ENCODE measurements at regions not wholly inside any gene's neighbourhood (a gene's known extent, or its start where the extent isn't known, plus 50 kb on each side); places are given as distances from the start of the nearest gene placed in this dataset.

GRCh38 chr4:57865264-57865663 is 755.1 kb upstream of the IGFBP7 start:
- Histone ChIP-seq H3K4me2 (ENCODE audit: low read length) (no peak overlapping the region), H3K9ac (ENCODE audit: low read length) (no peak overlapping the region)

GRCh38 chr4:57854748-57855147 is 744.6 kb upstream of the IGFBP7 start:
- DNase-seq: peak; percentile 7 to 72
- no peaks in the 10 kb centered on the region for H3K79me1 ChIP-seq (ENCODE audit: low read length)
- H3K4ac ChIP-seq (ENCODE audit: low read depth, low read length): no peak overlapping the region
- H3K4me2 ChIP-seq (ENCODE audit: low read length): no peak overlapping the region
- no peak overlapping the region for H3K9ac ChIP-seq (ENCODE audit: low read length)
- no peak overlapping the region for H3K27ac ChIP-seq (ENCODE audit: low read depth, low read length)
- H2BK12ac ChIP-seq (ENCODE audit: low read length): no peak overlapping the region
- no peaks in the 10 kb centered on the region for H3K27me3 ChIP-seq (ENCODE audit: insufficient read depth, low read length)
- no peak overlapping the region for H4K8ac ChIP-seq (ENCODE audit: low read depth, low read length)
- H2BK5ac ChIP-seq (ENCODE audit: low read depth, low read length, poor library complexity): no peak overlapping the region
- H3K9me3 ChIP-seq (ENCODE audit: insufficient read depth, low read depth, low read length): no peaks in the 10 kb centered on the region
- no peak overlapping the region for H3K23ac ChIP-seq (ENCODE audit: low read length)
- H3K14ac ChIP-seq (ENCODE audit: low read length): no peak overlapping the region
- H3K4me3 ChIP-seq (ENCODE audit: low read depth, low read length): no peak overlapping the region
- no peak overlapping the region for H3K18ac ChIP-seq (ENCODE audit: low read length)
- H3K36me3 ChIP-seq (ENCODE audit: control insufficient read depth in 1 of 2, insufficient read depth in 2 of 2, low read length in 2 of 2): no peaks in the 10 kb centered on the region
- H4K12ac ChIP-seq (ENCODE audit: low read depth, low read length): no peak overlapping the region
- H3K4me1 ChIP-seq (ENCODE audit: control insufficient read depth in 1 of 2, insufficient read depth in 2 of 2, low read length in 2 of 2): no peaks in the 10 kb centered on the region
- no CpG with 5 or more reads among the region's 3 CpGs for WGBS (ENCODE audit: extremely low coverage, insufficient coverage, insufficient read length)
- no peak overlapping the region for H4K91ac ChIP-seq (ENCODE audit: low read depth, low read length)
- no peak overlapping the region for H2AFZ ChIP-seq (ENCODE audit: insufficient read depth, low read length, poor library complexity)
- H2AK5ac ChIP-seq (ENCODE audit: low read length): no peak overlapping the region
- no peaks in the 10 kb centered on the region for H3K79me2 ChIP-seq (ENCODE audit: control insufficient read depth, insufficient read depth, low read length, poor library complexity)
- no peak overlapping the region for H2BK120ac ChIP-seq (ENCODE audit: insufficient read depth, low read length, poor library complexity)

More at GRCh38 chr4:57865264-57865663, 755.1 kb upstream of the IGFBP7 start:
- no peaks in the 10 kb centered on the region for H3K9me3 ChIP-seq (ENCODE audit: insufficient read depth, low read depth, low read length)
- H3K4me3 ChIP-seq (ENCODE audit: low read depth, low read length): no peak overlapping the region
- H3K27ac ChIP-seq (ENCODE audit: low read depth, low read length): no peak overlapping the region
- no peaks in the 10 kb centered on the region for H3K4me1 ChIP-seq (ENCODE audit: control insufficient read depth in 1 of 2, insufficient read depth in 2 of 2, low read length in 2 of 2)
- H3K27me3 ChIP-seq (ENCODE audit: insufficient read depth, low read length): no peaks in the 10 kb centered on the region
- no CpG with 5 or more reads among the region's 1 CpG for WGBS (ENCODE audit: extremely low coverage, insufficient coverage, insufficient read length)
- H3K23ac ChIP-seq (ENCODE audit: low read length): no peak overlapping the region
- no peak overlapping the region for H4K12ac ChIP-seq (ENCODE audit: low read depth, low read length)
- no peak overlapping the region for H2AK5ac ChIP-seq (ENCODE audit: low read length)
- no peaks in the 10 kb centered on the region for H3K36me3 ChIP-seq (ENCODE audit: control insufficient read depth in 1 of 2, insufficient read depth in 2 of 2, low read length in 2 of 2)
- no peak overlapping the region for H2BK120ac ChIP-seq (ENCODE audit: insufficient read depth, low read length, poor library complexity)
- no peak overlapping the region for H2BK5ac ChIP-seq (ENCODE audit: low read depth, low read length, poor library complexity)
- H4K91ac ChIP-seq (ENCODE audit: low read depth, low read length): no peak overlapping the region
- H3K79me2 ChIP-seq (ENCODE audit: control insufficient read depth, insufficient read depth, low read length, poor library complexity): no peaks in the 10 kb centered on the region
- DNase-seq: no peak
- H3K14ac ChIP-seq (ENCODE audit: low read length): no peak overlapping the region
- H4K8ac ChIP-seq (ENCODE audit: low read depth, low read length): no peak overlapping the region
- no peak overlapping the region for H3K18ac ChIP-seq (ENCODE audit: low read length)
- H2AFZ ChIP-seq (ENCODE audit: insufficient read depth, low read length, poor library complexity): no peak overlapping the region
- H2BK12ac ChIP-seq (ENCODE audit: low read length): no peak overlapping the region
- no peak overlapping the region for H3K4ac ChIP-seq (ENCODE audit: low read depth, low read length)
- H3K79me1 ChIP-seq (ENCODE audit: low read length): no peaks in the 10 kb centered on the region

GRCh38 chr4:57850141-57850540 is 740.0 kb upstream of the IGFBP7 start:
- no peaks in the 10 kb centered on the region for H3K9me3 ChIP-seq (ENCODE audit: insufficient read depth, low read depth, low read length)
- no peak overlapping the region for H3K18ac ChIP-seq (ENCODE audit: low read length)
- no peak overlapping the region for H2BK120ac ChIP-seq (ENCODE audit: insufficient read depth, low read length, poor library complexity)
- H4K91ac ChIP-seq (ENCODE audit: low read depth, low read length): no peak overlapping the region
- H2AK5ac ChIP-seq (ENCODE audit: low read length): no peak overlapping the region
- no peak overlapping the region for H2AFZ ChIP-seq (ENCODE audit: insufficient read depth, low read length, poor library complexity)
- H3K4me1 ChIP-seq (ENCODE audit: control insufficient read depth in 1 of 2, insufficient read depth in 2 of 2, low read length in 2 of 2): no peaks in the 10 kb centered on the region
- H2BK5ac ChIP-seq (ENCODE audit: low read depth, low read length, poor library complexity): no peak overlapping the region
- no peak overlapping the region for H3K9ac ChIP-seq (ENCODE audit: low read length)
- H3K79me1 ChIP-seq (ENCODE audit: low read length): no peaks in the 10 kb centered on the region
- H4K8ac ChIP-seq (ENCODE audit: low read depth, low read length): no peak overlapping the region
- H3K79me2 ChIP-seq (ENCODE audit: control insufficient read depth, insufficient read depth, low read length, poor library complexity): no peaks in the 10 kb centered on the region
- H3K4ac ChIP-seq (ENCODE audit: low read depth, low read length): no peak overlapping the region
- no peaks in the 10 kb centered on the region for H3K27me3 ChIP-seq (ENCODE audit: insufficient read depth, low read length)
- peak; percentile 34 to 85 for DNase-seq
- no peaks in the 10 kb centered on the region for H3K36me3 ChIP-seq (ENCODE audit: control insufficient read depth in 1 of 2, insufficient read depth in 2 of 2, low read length in 2 of 2)
- no peak overlapping the region for H4K12ac ChIP-seq (ENCODE audit: low read depth, low read length)
- no peak overlapping the region for H2BK12ac ChIP-seq (ENCODE audit: low read length)
- H3K14ac ChIP-seq (ENCODE audit: low read length): no peak overlapping the region
- H3K27ac ChIP-seq (ENCODE audit: low read depth, low read length): no peak overlapping the region
- H3K23ac ChIP-seq (ENCODE audit: low read length): no peak overlapping the region
- H3K4me2 ChIP-seq (ENCODE audit: low read length): no peak overlapping the region
- H3K4me3 ChIP-seq (ENCODE audit: low read depth, low read length): no peak overlapping the region

- DNase-seq: no peak
- Histone ChIP-seq H3K23ac (ENCODE audit: low read length) (no peak overlapping the region), H4K8ac (ENCODE audit: low read depth, low read length) (no peak overlapping the region), H3K4me1 (ENCODE audit: control insufficient read depth in 1 of 2, insufficient read depth in 2 of 2, low read length in 2 of 2) (peaks cover 3% of the 10 kb centered on the region in 2 experiments), H2BK12ac (ENCODE audit: low read length) (no peak overlapping the region), H3K4me2 (ENCODE audit: low read length) (no peak overlapping the region), H3K27ac (ENCODE audit: low read depth, low read length) (no peak overlapping the region), H2BK5ac (ENCODE audit: low read depth, low read length, poor library complexity) (no peak overlapping the region), H2AK5ac (ENCODE audit: low read length) (no peak overlapping the region), H3K36me3 (ENCODE audit: control insufficient read depth in 1 of 2, insufficient read depth in 2 of 2, low read length in 2 of 2) (no peaks in the 10 kb centered on the region), H3K79me2 (ENCODE audit: control insufficient read depth, insufficient read depth, low read length, poor library complexity) (no peaks in the 10 kb centered on the region), H3K14ac (ENCODE audit: low read length) (no peak overlapping the region), H3K9me3 (ENCODE audit: insufficient read depth, low read depth, low read length) (no peaks in the 10 kb centered on the region), H4K91ac (ENCODE audit: low read depth, low read length) (no peak overlapping the region), H3K4ac (ENCODE audit: low read depth, low read length) (no peak overlapping the region), H3K9ac (ENCODE audit: low read length) (no peak overlapping the region), H3K79me1 (ENCODE audit: low read length) (no peaks in the 10 kb centered on the region), H3K27me3 (ENCODE audit: insufficient read depth, low read length) (no peaks in the 10 kb centered on the region), H3K18ac (ENCODE audit: low read length) (no peak overlapping the region), H2BK120ac (ENCODE audit: insufficient read depth, low read length, poor library complexity) (no peak overlapping the region), H2AFZ (ENCODE audit: insufficient read depth, low read length, poor library complexity) (no peak overlapping the region), H4K12ac (ENCODE audit: low read depth, low read length) (no peak overlapping the region), H3K4me3 (ENCODE audit: low read depth, low read length) (no peak overlapping the region)
- WGBS (ENCODE audit: extremely low coverage, insufficient coverage, insufficient read length): no CpG with 5 or more reads among the region's 2 CpGs
Observed at GRCh38 chr4:57832083-57832482, 721.9 kb upstream of the IGFBP7 start.

All from trophoblast cell (in vitro differentiated cells and primary cell).